Heart left ventricle (tissue), 13 donors: ENCODE measurements at regions not wholly inside any gene's neighbourhood (a gene's known extent, or its start where the extent isn't known, plus 50 kb on each side); places are given as distances from the start of the nearest gene placed in this dataset.
"Not testable (repeated sequence)": the region's sequence is repeated elsewhere in the genome, so short reads cannot be mapped to it uniquely, and the experiment has no call there.

Source experiments
- POLR2A ChIP-seq, 2 donors: fragments of 450-650 bp; IDR thresholded peaks; one replicate each; pipeline ENCODE4 v1.6.1; 2017; ENCODE audit warnings: antibody characterized with exemption in 2 of 2, mild to moderate bottlenecking in 2 of 2, moderate library complexity in 2 of 2
- TF ChIP-seq, protein P1 (sequence below), 12 donors: fragments of 200-600 bp; sonication (generic) in 4 of 12; IDR thresholded peaks; one replicate each; pipeline versions ENCODE4 v1.5.0 to v1.8.0; 2018 to 2022; ENCODE audit warnings: antibody characterized with exemption in 12 of 12, mild to moderate bottlenecking in 5 of 12
- donor health status: ischemic (EF 13 %, LVEDD 7.1; RV severe dilation, severe dysfunction).
- donor health status: DM: no; HTN: yes; CAD: no.
- donor health status: DM: no; HTN: no; CAD: no.
- donor health status: ischemic (EF 25% LVEDD 6.9; RV normal size, moderate dysfunction).
- donor health status: ischemic (EF 25% LVEDD 5.7; RV mildly dilated, moderate dysfunction).
- donor health status: ischemic (EF 35%, LVEDD 5.7; RV mildly dilated, moderate dysfunction).
- donor health status: nonischemic (EF 11% LVEDD 7.7; RV severe dilation, severe dysfunction).
- donor health status: DM: yes; HTN: yes; CAD: no.
- donor health status: PGD.
- donor health status: ischemic (EF 29% LVEDD 5.4; RV normal size, mild dysfunction).
- donor health status: nonischemic (EF 23%, LVEDD 6.1; RV moderate dilation, normal function).

DNA sequence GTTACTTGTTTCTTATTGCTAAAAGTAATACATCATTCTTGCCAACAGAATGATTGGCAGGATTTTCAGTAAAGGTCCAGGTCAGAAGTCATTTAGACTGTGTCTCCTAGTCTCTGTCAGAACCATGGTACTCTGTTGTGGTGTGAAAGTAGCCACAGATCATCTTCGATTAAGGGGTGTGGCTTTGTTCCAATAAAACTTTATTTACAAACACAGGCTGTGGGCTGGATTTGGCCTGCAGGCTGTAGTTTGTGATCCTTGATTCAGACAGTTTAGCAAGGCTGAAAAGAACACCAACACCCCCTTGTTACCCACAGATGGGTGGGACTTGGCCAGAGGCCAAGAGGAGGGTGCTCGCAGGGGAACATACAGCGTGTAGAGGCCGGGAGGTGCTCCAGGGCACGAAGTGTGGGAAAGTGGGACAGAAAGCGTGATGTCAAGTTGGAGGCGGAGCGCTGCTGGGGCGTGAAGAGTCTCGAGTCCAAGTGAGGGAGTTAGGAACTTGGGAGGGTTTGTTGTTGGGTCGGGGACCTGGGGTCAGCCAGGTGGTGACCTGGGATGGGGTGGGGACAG lies 117.3 kb upstream of the ALDH3B2 start:
- TF ChIP-seq, protein P1, sequence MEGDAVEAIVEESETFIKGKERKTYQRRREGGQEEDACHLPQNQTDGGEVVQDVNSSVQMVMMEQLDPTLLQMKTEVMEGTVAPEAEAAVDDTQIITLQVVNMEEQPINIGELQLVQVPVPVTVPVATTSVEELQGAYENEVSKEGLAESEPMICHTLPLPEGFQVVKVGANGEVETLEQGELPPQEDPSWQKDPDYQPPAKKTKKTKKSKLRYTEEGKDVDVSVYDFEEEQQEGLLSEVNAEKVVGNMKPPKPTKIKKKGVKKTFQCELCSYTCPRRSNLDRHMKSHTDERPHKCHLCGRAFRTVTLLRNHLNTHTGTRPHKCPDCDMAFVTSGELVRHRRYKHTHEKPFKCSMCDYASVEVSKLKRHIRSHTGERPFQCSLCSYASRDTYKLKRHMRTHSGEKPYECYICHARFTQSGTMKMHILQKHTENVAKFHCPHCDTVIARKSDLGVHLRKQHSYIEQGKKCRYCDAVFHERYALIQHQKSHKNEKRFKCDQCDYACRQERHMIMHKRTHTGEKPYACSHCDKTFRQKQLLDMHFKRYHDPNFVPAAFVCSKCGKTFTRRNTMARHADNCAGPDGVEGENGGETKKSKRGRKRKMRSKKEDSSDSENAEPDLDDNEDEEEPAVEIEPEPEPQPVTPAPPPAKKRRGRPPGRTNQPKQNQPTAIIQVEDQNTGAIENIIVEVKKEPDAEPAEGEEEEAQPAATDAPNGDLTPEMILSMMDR (IDR thresholded peaks at IDR 0.05) = not testable (repeated sequence)
- not testable (repeated sequence) for TF ChIP-seq POLR2A (IDR thresholded peaks at IDR 0.05)
